Natural killer cell (primary cell): ENCODE measurements at regions not wholly inside any gene's neighbourhood (a gene's known extent, or its start where the extent isn't known, plus 50 kb on each side); places are given as distances from the start of the nearest gene placed in this dataset.

Source experiments
- ATAC-seq, 3 donors: fragments of 150-1000 bp in 2 of 3; fragments of 200-7000 bp in 1 of 3; cut with Tn5 transposase; 1 replicate in 1 of 3; 2 replicates in 2 of 3; pipeline ENCODE4 v1.10.0; 2021; ENCODE audit warnings: mild to moderate bottlenecking in 2 of 3, moderate library complexity in 2 of 3
- DNase-seq, 2 donors: peaks; one replicate each; pipeline versions ENCODE4 v3.0.0 to v3.0.0-alpha.2; 2013 to 2021; ENCODE audit warnings: mixed read lengths in 1 of 2
- H3K27ac ChIP-seq: one replicate; pipeline ENCODE4 v1.5.1; 2013; ENCODE audit warnings: mild to moderate bottlenecking, low read length
- H3K27me3 ChIP-seq: one replicate; pipeline ENCODE4 v1.6.1; 2013; ENCODE audit warnings: low read length; ENCODE audit not compliant: control insufficient read depth, insufficient read depth
- H3K36me3 ChIP-seq: one replicate; pipeline ENCODE4 v1.6.1; 2013; ENCODE audit warnings: low read length; ENCODE audit not compliant: control insufficient read depth, insufficient read depth
- H3K4me1 ChIP-seq: one replicate; pipeline ENCODE4 v1.6.1; 2013; ENCODE audit warnings: low read length; ENCODE audit not compliant: control insufficient read depth, insufficient read depth
- H3K4me3 ChIP-seq: one replicate; pipeline ENCODE4 v1.5.1; 2013; ENCODE audit warnings: low read length
- H3K9me3 ChIP-seq: one replicate; pipeline ENCODE4 v1.6.1; 2013; ENCODE audit warnings: low read length; ENCODE audit not compliant: control insufficient read depth, insufficient read depth
- H3K27ac Mint-ChIP-seq, 2 donors: one replicate each; pipeline ENCODE4 v1.8.0; 2022; ENCODE audit warnings: mild to moderate bottlenecking in 2 of 2, mixed read lengths in 2 of 2, moderate library complexity in 1 of 2
- H3K27me3 Mint-ChIP-seq, 2 donors: one replicate each; pipeline ENCODE4 v1.8.0; 2022; ENCODE audit warnings: low read depth in 2 of 2, mixed read lengths in 2 of 2
- H3K36me3 Mint-ChIP-seq: one replicate; pipeline ENCODE4 v1.8.0; 2022; ENCODE audit warnings: mixed read lengths
- H3K4me1 Mint-ChIP-seq, 2 donors: one replicate each; pipeline ENCODE4 v1.8.0; 2022; ENCODE audit warnings: mixed read lengths in 2 of 2
- H3K4me3 Mint-ChIP-seq: one replicate; pipeline ENCODE4 v1.8.0; 2022; ENCODE audit warnings: mild to moderate bottlenecking, moderate library complexity, mixed read lengths
- H3K9me3 Mint-ChIP-seq, 2 donors: one replicate each; pipeline ENCODE4 v1.8.0; 2022; ENCODE audit warnings: mixed read lengths in 2 of 2
- WGBS: methylation state at CpG from one replicate; pipeline ENCODE4 v1.1.7; 2013; ENCODE audit warnings: missing lambda C conversion rate; ENCODE audit not compliant: insufficient coverage; 5-methylcytosine and 5-hydroxymethylcytosine counted together
- intact Hi-C: fragments of 100-400 bp; cut with micrococcal nuclease; formaldehyde crosslinking; loops from one replicate; pipeline ENCODE4 v1.14.2; 2022
- TF ChIP-seq, protein P1 (sequence below): fragments of 200-600 bp; IDR thresholded peaks from one replicate; pipeline ENCODE4 v1.8.0; 2022; ENCODE audit warnings: antibody characterized with exemption

DNA sequence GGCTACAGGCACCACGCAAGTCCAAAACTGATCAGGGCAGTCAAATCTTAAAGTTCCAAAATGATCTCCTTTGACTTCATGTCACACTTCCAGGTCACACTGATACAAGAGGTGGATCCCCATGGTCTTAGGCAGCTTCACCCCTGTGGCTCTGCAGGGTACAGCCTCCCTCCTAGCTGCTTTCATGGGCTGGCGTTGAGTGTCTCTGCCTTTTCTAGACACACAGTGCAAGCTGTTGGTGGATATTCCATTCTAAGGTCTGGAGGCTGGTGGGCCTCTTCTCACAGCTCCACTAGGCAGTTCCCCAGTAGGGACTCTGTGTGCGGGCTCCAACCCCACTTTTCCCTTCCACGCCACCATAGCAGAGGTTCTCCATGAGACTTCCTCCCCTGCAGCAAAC is 838.2 kb upstream of the CHAC2 start:
- Histone ChIP-seq H3K4me3 (no peak overlapping the region), H3K9me3 (peaks cover 9% of the 10 kb centered on the region), H3K4me1 (no peaks in the 10 kb centered on the region), H3K27ac (no peak overlapping the region), H3K27me3 (no peaks in the 10 kb centered on the region), H3K36me3 (no peaks in the 10 kb centered on the region)
- peaks cover 16 to 23% of the 10 kb centered on the region in 2 donors for H3K9me3 Mint-ChIP-seq
- H3K4me3 Mint-ChIP-seq: no peak overlapping the region
- no peak for DNase-seq
- ATAC-seq: no peak
- 95% methylated on average over 4 of the region's 4 CpGs for WGBS
- H3K27me3 Mint-ChIP-seq: no peaks in the 10 kb centered on the region
- TF ChIP-seq, protein P1, sequence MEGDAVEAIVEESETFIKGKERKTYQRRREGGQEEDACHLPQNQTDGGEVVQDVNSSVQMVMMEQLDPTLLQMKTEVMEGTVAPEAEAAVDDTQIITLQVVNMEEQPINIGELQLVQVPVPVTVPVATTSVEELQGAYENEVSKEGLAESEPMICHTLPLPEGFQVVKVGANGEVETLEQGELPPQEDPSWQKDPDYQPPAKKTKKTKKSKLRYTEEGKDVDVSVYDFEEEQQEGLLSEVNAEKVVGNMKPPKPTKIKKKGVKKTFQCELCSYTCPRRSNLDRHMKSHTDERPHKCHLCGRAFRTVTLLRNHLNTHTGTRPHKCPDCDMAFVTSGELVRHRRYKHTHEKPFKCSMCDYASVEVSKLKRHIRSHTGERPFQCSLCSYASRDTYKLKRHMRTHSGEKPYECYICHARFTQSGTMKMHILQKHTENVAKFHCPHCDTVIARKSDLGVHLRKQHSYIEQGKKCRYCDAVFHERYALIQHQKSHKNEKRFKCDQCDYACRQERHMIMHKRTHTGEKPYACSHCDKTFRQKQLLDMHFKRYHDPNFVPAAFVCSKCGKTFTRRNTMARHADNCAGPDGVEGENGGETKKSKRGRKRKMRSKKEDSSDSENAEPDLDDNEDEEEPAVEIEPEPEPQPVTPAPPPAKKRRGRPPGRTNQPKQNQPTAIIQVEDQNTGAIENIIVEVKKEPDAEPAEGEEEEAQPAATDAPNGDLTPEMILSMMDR: no peak
- H3K36me3 Mint-ChIP-seq: peaks cover 8% of the 10 kb centered on the region
- intact Hi-C loops: no loop called here
- H3K27ac Mint-ChIP-seq: no peak overlapping the region
- H3K4me1 Mint-ChIP-seq: no peaks in the 10 kb centered on the region

DNA sequence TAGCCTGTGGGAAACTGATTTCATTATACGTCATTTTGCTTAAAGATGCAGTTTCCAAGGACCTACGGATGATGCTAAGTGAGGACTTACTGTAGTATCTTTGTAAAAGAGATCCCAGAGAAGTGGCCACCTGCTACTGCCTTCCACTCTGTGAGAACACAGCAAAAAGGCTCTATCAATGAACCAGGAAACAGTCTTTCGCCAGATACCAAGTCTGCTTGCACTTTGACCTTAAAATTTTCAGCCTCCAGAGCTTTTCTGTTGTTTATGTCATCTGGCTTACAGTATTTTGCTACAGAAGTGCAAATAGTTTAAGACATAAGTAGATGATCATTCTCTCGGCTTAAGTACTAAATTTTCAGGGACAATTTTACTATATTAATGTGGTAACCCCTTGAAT is 847.9 kb upstream of the CHAC2 start:
- ATAC-seq (no peak), DNase-seq (no peak)
- H3K4me1 Mint-ChIP-seq: no peaks in the 10 kb centered on the region
- Histone ChIP-seq H3K4me3 (no peak overlapping the region), H3K9me3 (peaks cover 2% of the 10 kb centered on the region), H3K27me3 (no peaks in the 10 kb centered on the region), H3K36me3 (no peaks in the 10 kb centered on the region), H3K27ac (no peak overlapping the region), H3K4me1 (no peaks in the 10 kb centered on the region)
- no peaks in the 10 kb centered on the region for H3K36me3 Mint-ChIP-seq
- 87% methylated on average over 3 of the region's 4 CpGs for WGBS
- no peak overlapping the region for H3K27ac Mint-ChIP-seq
- TF ChIP-seq, protein P1: no peak
- intact Hi-C loops: no loop called here
- H3K9me3 Mint-ChIP-seq: peaks cover 7 to 16% of the 10 kb centered on the region in 2 donors
- H3K4me3 Mint-ChIP-seq: no peak overlapping the region
- H3K27me3 Mint-ChIP-seq: no peaks in the 10 kb centered on the region

GRCh38 chr2:52918551-52918950 is 849.1 kb upstream of the CHAC2 start:
- ATAC-seq (no peak), DNase-seq (no peak)
- peaks cover 2% of the 10 kb centered on the region for H3K9me3 ChIP-seq
- TF ChIP-seq, protein P1: no peak
- H3K4me3 Mint-ChIP-seq: no peak overlapping the region
- H3K36me3 Mint-ChIP-seq: no peaks in the 10 kb centered on the region
- H3K9me3 Mint-ChIP-seq: peaks cover 7 to 13% of the 10 kb centered on the region in 2 donors
- no peaks in the 10 kb centered on the region for H3K27me3 Mint-ChIP-seq
- H3K4me1 ChIP-seq: no peaks in the 10 kb centered on the region
- no peak overlapping the region for H3K27ac ChIP-seq
- 80% methylated on average over 1 of the region's 1 CpG for WGBS
- H3K36me3 ChIP-seq: no peaks in the 10 kb centered on the region
- no peaks in the 10 kb centered on the region for H3K27me3 ChIP-seq
- no peak overlapping the region for H3K27ac Mint-ChIP-seq
- intact Hi-C loops: no loop called here
- no peaks in the 10 kb centered on the region for H3K4me1 Mint-ChIP-seq
- H3K4me3 ChIP-seq: no peak overlapping the region

DNA sequence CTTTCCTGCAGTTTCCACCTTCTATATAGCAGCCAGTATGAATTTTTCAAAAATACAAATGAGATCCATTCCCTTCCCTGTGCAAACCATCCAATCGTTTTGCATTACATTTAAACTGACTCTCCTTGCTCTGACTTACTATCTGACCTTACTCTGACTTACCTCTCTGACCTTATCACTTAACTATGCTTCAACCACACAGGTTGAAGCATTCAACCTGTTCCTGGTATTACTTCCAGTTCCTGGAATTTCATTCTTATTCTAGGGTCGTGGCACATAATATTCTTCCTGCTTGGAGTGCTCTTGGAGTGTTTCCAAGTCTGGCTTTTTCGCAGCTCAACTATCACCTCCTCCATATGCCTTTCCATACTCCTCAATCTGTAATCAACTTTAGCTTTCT is 850.6 kb upstream of the CHAC2 start:
- Mint-ChIP-seq H3K36me3 (no peaks in the 10 kb centered on the region), H3K9me3 (peaks cover 9 to 20% of the 10 kb centered on the region in 2 donors), H3K4me1 (no peaks in the 10 kb centered on the region), H3K27ac (no peak overlapping the region), H3K27me3 (no peaks in the 10 kb centered on the region), H3K4me3 (no peak overlapping the region)
- ATAC-seq: no peak
- Histone ChIP-seq H3K9me3 (peaks cover 2% of the 10 kb centered on the region), H3K27ac (no peak overlapping the region), H3K4me3 (no peak overlapping the region), H3K27me3 (no peaks in the 10 kb centered on the region), H3K36me3 (no peaks in the 10 kb centered on the region), H3K4me1 (no peaks in the 10 kb centered on the region)
- intact Hi-C loops: no loop called here
- 67% methylated on average over 3 of the region's 3 CpGs for WGBS
- TF ChIP-seq, protein P1: no peak
- no peak for DNase-seq
